HG03521 (cell line): ENCODE measurements at regions not wholly inside any gene's neighbourhood (a gene's known extent, or its start where the extent isn't known, plus 50 kb on each side); places are given as distances from the start of the nearest gene placed in this dataset.
"Not testable (repeated sequence)": the region's sequence is repeated elsewhere in the genome, so short reads cannot be mapped to it uniquely, and the experiment has no call there.

Experiments
- ATAC-seq: cut with Tn5 transposase; IDR thresholded peaks from one replicate; pipeline ENCODE4 v1.9.1; 2021; ENCODE audit warnings: mild to moderate bottlenecking, moderate library complexity; ENCODE audit not compliant: unreplicated experiment

- no peak for ATAC-seq
These were observed 55.9 kb downstream of the BAMBI start for GRCh38 chr10:28733245-28733644.

- ATAC-seq = no peak
These were observed 56.3 kb downstream of the BAMBI start for GRCh38 chr10:28733647-28734046.

- ATAC-seq = no peak
These were observed 57.8 kb downstream of the BAMBI start for GRCh38 chr10:28734938-28735759.

- no peak for ATAC-seq
These were observed 59.8 kb downstream of the BAMBI start for GRCh38 chr10:28737096-28737495.

GRCh38 chr10:28738200-28738599 lies 60.9 kb downstream of the BAMBI start:
- ATAC-seq = no peak

- ATAC-seq = no peak
These were observed 66.3 kb downstream of the BAMBI start for GRCh38 chr10:28743576-28743975.

GRCh38 chr10:28744069-28744768 lies 66.9 kb downstream of the BAMBI start:
- no peak for ATAC-seq

GRCh38 chr10:28754930-28755718 lies 77.8 kb downstream of the BAMBI start:
- ATAC-seq = no peak

GRCh38 chr10:28761084-28761846 lies 83.9 kb downstream of the BAMBI start:
- ATAC-seq = no peak

- no peak for ATAC-seq
These were observed 86.3 kb downstream of the BAMBI start for GRCh38 chr10:28763471-28764170.

- ATAC-seq = no peak
These were observed 88.3 kb downstream of the BAMBI start for GRCh38 chr10:28765641-28766040.

GRCh38 chr10:28768227-28768626 lies 90.9 kb downstream of the BAMBI start:
- no peak for ATAC-seq

GRCh38 chr10:28769091-28769604 lies 91.8 kb downstream of the BAMBI start:
- ATAC-seq = no peak

- not testable (repeated sequence) for ATAC-seq
These were observed 94.3 kb downstream of the BAMBI start for GRCh38 chr10:28771580-28772090.

GRCh38 chr10:28774051-28774995 lies 97.0 kb downstream of the BAMBI start:
- ATAC-seq = no peak

- ATAC-seq = no peak
These were observed 98.5 kb downstream of the BAMBI start for GRCh38 chr10:28775773-28776172.

GRCh38 chr10:28776519-28776918 lies 99.2 kb downstream of the BAMBI start:
- ATAC-seq = no peak

GRCh38 chr10:28777911-28778310 lies 100.6 kb downstream of the BAMBI start:
- ATAC-seq = no peak

- no peak for ATAC-seq
These were observed 101.2 kb downstream of the BAMBI start for GRCh38 chr10:28778524-28778923.
